ENCODE measurements at regions not wholly inside any gene's neighbourhood (a gene's known extent, or its start where the extent isn't known, plus 50 kb on each side); places are given as distances from the start of the nearest gene placed in this dataset.

DNA sequence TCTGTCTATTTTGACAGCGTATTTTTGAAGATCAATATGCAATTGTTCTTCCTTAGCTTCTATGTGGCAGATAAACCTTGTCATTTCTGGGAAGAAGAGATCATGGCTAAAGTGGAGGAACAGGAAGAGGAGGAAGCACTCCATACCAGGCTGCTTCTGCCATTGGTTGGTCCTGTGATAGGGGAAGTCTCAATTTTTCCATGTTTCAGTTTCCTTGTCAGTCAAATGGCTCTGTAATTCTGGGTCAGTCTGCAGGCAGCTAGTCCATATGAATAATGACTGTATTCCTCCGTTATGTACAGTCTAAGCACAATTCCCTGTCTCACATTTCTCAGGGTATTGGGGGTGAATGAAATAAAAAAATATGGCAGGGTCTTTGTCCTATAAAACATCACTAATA is 277.6 kb upstream of the CXCR4 start:
- no peak for TF ChIP-seq CTCF (IDR thresholded peaks at IDR 0.05; ENCODE audit: low read depth, low read length)
- DNase-seq (ENCODE audit: low read depth, low spot score): no peak
- in situ Hi-C loops (cut with HindIII; ENCODE audit: low sequenced_read_pairs): no loop called here
- no peak overlapping the region for H3K4me3 ChIP-seq (ENCODE audit: low read depth, low read length)

DNA sequence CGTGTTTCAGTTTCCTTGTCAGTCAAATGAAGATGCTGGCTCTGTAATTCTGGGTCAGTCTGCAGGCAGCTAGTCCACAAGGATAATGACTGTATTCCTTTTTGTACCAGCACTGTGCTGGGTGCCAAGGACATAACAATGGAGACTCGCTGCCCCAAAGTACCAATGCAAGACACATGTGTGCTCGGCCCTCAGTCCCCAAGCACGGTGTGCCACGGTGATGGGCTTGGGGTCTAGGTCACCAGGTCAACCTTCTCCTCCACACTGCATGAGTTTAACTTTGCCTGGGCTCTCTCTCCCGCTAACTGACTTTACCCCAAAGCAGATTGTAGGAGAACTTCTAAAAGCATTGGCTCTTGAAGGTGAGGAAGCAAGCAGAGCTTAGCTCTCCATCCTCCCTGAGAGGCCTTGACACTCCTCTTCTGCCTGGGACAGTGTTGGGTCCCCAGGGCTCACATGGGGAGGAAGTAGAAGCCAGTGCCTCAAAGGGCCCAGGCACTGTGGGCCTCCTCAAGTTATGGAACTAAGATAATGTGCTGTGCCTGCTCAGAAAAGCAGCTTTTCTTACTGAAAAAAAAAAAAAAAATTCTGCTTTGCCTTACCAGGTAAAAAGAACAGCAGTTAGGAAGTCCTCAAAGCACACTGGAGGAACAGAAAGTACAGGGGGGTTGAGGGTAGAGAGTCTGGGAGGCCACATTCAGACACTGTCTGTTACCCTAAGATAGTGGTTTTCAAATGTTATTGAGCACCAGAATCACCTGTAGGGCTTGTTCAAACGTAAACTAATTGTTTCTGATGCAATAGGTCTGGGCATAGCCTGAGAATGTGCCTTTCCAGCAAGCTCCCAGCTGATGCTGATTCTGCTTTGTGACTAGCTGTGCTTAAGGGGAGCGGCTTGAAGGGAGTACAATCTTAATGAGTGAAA is 276.4 kb upstream of the CXCR4 start:
- in situ Hi-C loops (cut with HindIII; ENCODE audit: low sequenced_read_pairs): no loop called here

DNA sequence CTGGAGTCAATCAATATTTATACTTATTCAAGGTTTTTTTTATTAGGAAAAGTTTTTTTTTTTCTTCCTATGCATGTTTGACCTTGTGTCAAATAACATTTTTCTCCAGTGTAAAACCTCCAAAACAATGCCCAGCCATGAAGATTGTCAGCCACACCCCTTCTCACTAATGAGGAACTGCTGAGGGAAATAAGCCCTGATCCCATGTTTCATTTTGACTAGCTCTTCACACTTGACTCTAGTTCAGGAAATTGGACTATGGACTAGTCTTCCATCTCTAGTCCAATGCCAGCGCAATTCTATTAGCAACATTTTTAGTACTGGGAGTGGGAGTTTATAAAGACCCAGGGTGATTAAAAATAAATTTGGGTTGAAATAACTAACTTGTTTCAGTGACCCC is 275.6 kb upstream of the CXCR4 start:
- H3K4me3 ChIP-seq (ENCODE audit: low read depth, low read length): no peak overlapping the region
- DNase-seq (ENCODE audit: low read depth, low spot score): no peak
- in situ Hi-C loops (cut with HindIII; ENCODE audit: low sequenced_read_pairs): no loop called here
- TF ChIP-seq CTCF (IDR thresholded peaks at IDR 0.05; ENCODE audit: low read depth, low read length): no peak

More for the DNA sequence above, 276.4 kb upstream of the CXCR4 start:
- no peak overlapping the region for H3K4me3 ChIP-seq (ENCODE audit: low read depth, low read length)
- DNase-seq (ENCODE audit: low read depth, low spot score): no peak
- no peak for TF ChIP-seq CTCF (IDR thresholded peaks at IDR 0.05; ENCODE audit: low read depth, low read length)

GRCh38 chr2:136392897-136393505 is 275.1 kb upstream of the CXCR4 start:
- no peak overlapping the region for H3K4me3 ChIP-seq (ENCODE audit: low read depth, low read length)
- DNase-seq (ENCODE audit: low read depth, low spot score): no peak
- in situ Hi-C loops (cut with HindIII; ENCODE audit: low sequenced_read_pairs): no loop called here
- no peak for TF ChIP-seq CTCF (IDR thresholded peaks at IDR 0.05; ENCODE audit: low read depth, low read length)

- no peak for DNase-seq (ENCODE audit: low read depth, low spot score)
- no peak for TF ChIP-seq CTCF (IDR thresholded peaks at IDR 0.05; ENCODE audit: low read depth, low read length)
- no peak overlapping the region for H3K4me3 ChIP-seq (ENCODE audit: low read depth, low read length)
- in situ Hi-C loops (cut with HindIII; ENCODE audit: low sequenced_read_pairs): no loop called here
These were observed 271.9 kb upstream of the CXCR4 start for GRCh38 chr2:136389809-136390208.

DNA sequence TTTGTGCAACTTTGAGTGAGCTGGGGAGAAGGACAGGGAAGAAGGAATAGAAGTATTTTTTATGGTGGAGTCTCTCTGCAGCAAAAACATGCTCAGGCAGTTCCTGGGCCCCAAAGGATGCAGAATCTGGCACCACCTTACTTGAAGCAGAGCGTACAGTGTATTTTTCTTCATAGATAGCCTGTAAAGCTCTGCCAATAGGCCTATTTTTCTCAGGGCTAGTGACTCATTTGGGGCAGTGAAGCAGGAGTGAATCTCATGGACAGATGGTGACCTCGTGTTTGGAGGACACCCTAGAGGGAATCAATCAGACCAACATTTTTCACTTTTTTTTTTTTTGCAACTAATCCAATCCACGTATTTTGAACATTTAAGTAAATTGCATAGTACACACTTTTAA is 268.1 kb upstream of the CXCR4 start:
- in situ Hi-C loops (cut with HindIII; ENCODE audit: low sequenced_read_pairs): no loop called here
- DNase-seq (ENCODE audit: low read depth, low spot score): no peak
- no peak for TF ChIP-seq CTCF (IDR thresholded peaks at IDR 0.05; ENCODE audit: low read depth, low read length)
- no peak overlapping the region for H3K4me3 ChIP-seq (ENCODE audit: low read depth, low read length)

All from astrocyte of the spinal cord (primary cell).